SK-N-SH (cell line): ENCODE measurements at regions not wholly inside any gene's neighbourhood (a gene's known extent, or its start where the extent isn't known, plus 50 kb on each side); places are given as distances from the start of the nearest gene placed in this dataset.

Experiments
- CHD2 ChIP-seq: fragments of 150-350 bp; IDR thresholded peaks from 2 replicates; pipeline ENCODE4 v1.6.1; 2018; ENCODE audit warnings: low read length; ENCODE audit not compliant: partially characterized antibody
- EZH2phosphoT487 ChIP-seq: fragments of 200-600 bp; sonication (generic); IDR thresholded peaks from 2 replicates; pipeline ENCODE4 v1.6.1; 2017; ENCODE audit warnings: low read depth, mixed run types, mild to moderate bottlenecking, antibody characterized with exemption, moderate library complexity, borderline replicate concordance
- GABPA ChIP-seq: IDR thresholded peaks from 2 replicates; pipeline ENCODE4 v1.4.0; 2012; ENCODE audit warnings: low read depth, mild to moderate bottlenecking
- JUND ChIP-seq: IDR thresholded peaks from 2 replicates; pipeline ENCODE4 v1.4.0; 2012
- MEF2A ChIP-seq: IDR thresholded peaks from 2 replicates; pipeline ENCODE4 v1.4.0; 2012; ENCODE audit warnings: low read depth, borderline replicate concordance
- PBX3 ChIP-seq: IDR thresholded peaks from 2 replicates; pipeline ENCODE4; 2012
- POLR2AphosphoS5 ChIP-seq: IDR thresholded peaks from 2 replicates; pipeline ENCODE4 v1.6.1; 2012; ENCODE audit warnings: low read depth, low read length
- RAD21 ChIP-seq: IDR thresholded peaks from 2 replicates; pipeline ENCODE4 v1.6.1; 2012; ENCODE audit warnings: mild to moderate bottlenecking, low read length
- SIN3A ChIP-seq: IDR thresholded peaks from 2 replicates; pipeline ENCODE4 v1.6.1; 2012; ENCODE audit warnings: low read depth, mild to moderate bottlenecking, low read length, moderate library complexity, borderline replicate concordance
- TAF1 ChIP-seq: IDR thresholded peaks from 2 replicates; pipeline ENCODE4 v1.6.1; 2012; ENCODE audit warnings: low read depth, mild to moderate bottlenecking, low read length, moderate library complexity, borderline replicate concordance
- TEAD4 ChIP-seq: IDR thresholded peaks from 2 replicates; pipeline ENCODE4 v1.4.0; 2012; ENCODE audit warnings: mild to moderate bottlenecking, borderline replicate concordance; ENCODE audit not compliant: insufficient read depth
- YY1 ChIP-seq: IDR thresholded peaks from 2 replicates; pipeline ENCODE4 v1.4.0; 2012; ENCODE audit warnings: low read depth, mild to moderate bottlenecking
- TF ChIP-seq, protein P1 (sequence below): fragments of 200-600 bp; sonication (generic); IDR thresholded peaks from 2 replicates; pipeline ENCODE4 v1.6.1; 2017; ENCODE audit warnings: antibody characterized with exemption, mild to moderate bottlenecking, moderate library complexity
- TF ChIP-seq, protein P2 (sequence below): IDR thresholded peaks from 2 replicates; pipeline ENCODE4 v1.4.0; 2012; ENCODE audit warnings: low read depth

DNA sequence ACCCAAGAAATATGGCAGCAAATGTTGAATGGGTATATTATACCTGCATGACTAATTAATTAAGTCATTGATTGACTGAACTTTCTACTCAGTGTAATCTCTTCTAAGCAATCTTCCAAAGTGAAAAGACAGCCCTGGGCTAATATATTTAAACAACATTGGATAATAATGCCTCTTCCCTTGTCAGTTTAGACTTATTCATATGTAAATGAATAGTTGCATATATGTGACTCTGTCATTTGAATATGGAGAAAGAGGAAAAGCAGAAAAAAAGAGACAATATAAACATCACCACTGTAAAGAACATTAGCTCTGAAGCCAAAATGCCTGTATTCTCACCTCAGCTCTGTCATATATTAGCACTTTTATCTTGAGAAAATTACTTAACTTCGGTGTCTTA, 168.0 kb downstream of the SLITRK1 start:
- TF ChIP-seq JUND (no peak), SIN3A (no peak), POLR2AphosphoS5 (no peak), CHD2 (no peak), EZH2phosphoT487 (no peak), TEAD4 (no peak), RAD21 (no peak), YY1 (no peak), TAF1 (no peak), MEF2A (no peak), GABPA (no peak), PBX3 (no peak)
- TF ChIP-seq, protein P1, sequence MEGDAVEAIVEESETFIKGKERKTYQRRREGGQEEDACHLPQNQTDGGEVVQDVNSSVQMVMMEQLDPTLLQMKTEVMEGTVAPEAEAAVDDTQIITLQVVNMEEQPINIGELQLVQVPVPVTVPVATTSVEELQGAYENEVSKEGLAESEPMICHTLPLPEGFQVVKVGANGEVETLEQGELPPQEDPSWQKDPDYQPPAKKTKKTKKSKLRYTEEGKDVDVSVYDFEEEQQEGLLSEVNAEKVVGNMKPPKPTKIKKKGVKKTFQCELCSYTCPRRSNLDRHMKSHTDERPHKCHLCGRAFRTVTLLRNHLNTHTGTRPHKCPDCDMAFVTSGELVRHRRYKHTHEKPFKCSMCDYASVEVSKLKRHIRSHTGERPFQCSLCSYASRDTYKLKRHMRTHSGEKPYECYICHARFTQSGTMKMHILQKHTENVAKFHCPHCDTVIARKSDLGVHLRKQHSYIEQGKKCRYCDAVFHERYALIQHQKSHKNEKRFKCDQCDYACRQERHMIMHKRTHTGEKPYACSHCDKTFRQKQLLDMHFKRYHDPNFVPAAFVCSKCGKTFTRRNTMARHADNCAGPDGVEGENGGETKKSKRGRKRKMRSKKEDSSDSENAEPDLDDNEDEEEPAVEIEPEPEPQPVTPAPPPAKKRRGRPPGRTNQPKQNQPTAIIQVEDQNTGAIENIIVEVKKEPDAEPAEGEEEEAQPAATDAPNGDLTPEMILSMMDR = no peak
- TF ChIP-seq, protein P2, sequence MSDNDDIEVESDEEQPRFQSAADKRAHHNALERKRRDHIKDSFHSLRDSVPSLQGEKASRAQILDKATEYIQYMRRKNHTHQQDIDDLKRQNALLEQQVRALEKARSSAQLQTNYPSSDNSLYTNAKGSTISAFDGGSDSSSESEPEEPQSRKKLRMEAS = no peak
